GM12878 (cell line): ENCODE measurements at regions not wholly inside any gene's neighbourhood (a gene's known extent, or its start where the extent isn't known, plus 50 kb on each side); places are given as distances from the start of the nearest gene placed in this dataset.

Experiments used
- ATAC-seq: fragments of 200-7000 bp; cut with Tn5 transposase; 3 replicates; pipeline ENCODE4 v1.9.1; 2020; ENCODE audit warnings: mild to moderate bottlenecking, moderate library complexity
- BruUV-seq: library from RNA; stranded (reverse); fragments of 400-500 nt; replicated peaks from 2 replicates; lab custom pipeline; 2021; lab: Mats Ljungman, UMichigan
- CTCF ChIA-PET: fragments of 300-600 bp; sonication (Branson Sonifier 250); formaldehyde crosslinking; extraction: SDS; loops from one replicate; lab custom pipeline; 2021; ENCODE audit warnings: inconsistent platforms; lab: Yijun Ruan, JAX
- POLR2A ChIA-PET: fragments of 350-600 bp; formaldehyde crosslinking; extraction: SDS; loops from one replicate; lab custom pipeline; 2021; ENCODE audit warnings: inconsistent platforms; lab: Charles Lee
- RAD21 ChIA-PET: fragments of 300-600 bp; sonication (Branson Sonifier 250); formaldehyde crosslinking; loops from one replicate; lab custom pipeline; 2023; ENCODE audit warnings: antibody characterized with exemption; ENCODE audit not compliant: unreplicated experiment; lab: Charles Lee
- SMC1A ChIA-PET: fragments of 300-600 bp; sonication (Branson Sonifier 250); formaldehyde crosslinking; loops from one replicate; lab custom pipeline; 2023; ENCODE audit not compliant: unreplicated experiment, uncharacterized antibody; lab: Charles Lee
- DNase-seq: peaks from one replicate; pipeline ENCODE4 v3.0.0-alpha.2; 2011; ENCODE audit warnings: low read depth, low spot score
- FAIRE-seq: peaks from 3 replicates; lab custom pipeline; 2011; peaks lifted over from hg19 to GRCh38; lab: Jason Lieb, UNC
- H2AFZ ChIP-seq: 2 replicates; pipeline ENCODE4 v1.6.0; 2011; ENCODE audit warnings: low read depth, low read length, control low read depth; ENCODE audit not compliant: control insufficient read depth
- H3K27ac ChIP-seq: 2 replicates; pipeline ENCODE4 v1.5.1; 2011; ENCODE audit warnings: control low read depth; ENCODE audit not compliant: control insufficient read depth, insufficient read depth
- H3K27me3 ChIP-seq, 2 experiments: replicated peaks in 1 of 2; 2 replicates each; pipeline versions ENCODE4 v1.6.0 to v1.6.1; 2011; ENCODE audit warnings: low read length in 1 of 2; ENCODE audit not compliant: control insufficient read depth in 2 of 2, insufficient read depth in 2 of 2
- H3K36me3 ChIP-seq, 2 experiments: 2 replicates each; pipeline ENCODE4 v1.5.1; 2011; ENCODE audit warnings: low read length in 1 of 2; ENCODE audit not compliant: control insufficient read depth in 2 of 2, insufficient read depth in 2 of 2
- H3K4me1 ChIP-seq: 2 replicates; pipeline ENCODE4 v1.6.1; 2011; ENCODE audit warnings: mild to moderate bottlenecking, low read length, moderate library complexity, mixed read lengths; ENCODE audit not compliant: control insufficient read depth, insufficient read depth
- H3K4me2 ChIP-seq: 2 replicates; pipeline ENCODE4 v1.6.0; 2011; ENCODE audit warnings: control low read depth; ENCODE audit not compliant: control insufficient read depth, insufficient read depth
- H3K4me3 ChIP-seq: fragments of 200-600 bp; sonication (generic); 2 replicates; pipeline ENCODE4 v1.5.1; 2016
- H3K79me2 ChIP-seq: 2 replicates; pipeline ENCODE4 v1.6.0; 2011; ENCODE audit warnings: low read length; ENCODE audit not compliant: control insufficient read depth, insufficient read depth
- H3K9ac ChIP-seq: 2 replicates; pipeline ENCODE4 v1.8.0; 2011; ENCODE audit warnings: low read length, control low read depth, mixed read lengths; ENCODE audit not compliant: control insufficient read depth, insufficient read depth
- H3K9me3 ChIP-seq: replicated peaks from 3 replicates; pipeline ENCODE4 v1.5.1; 2011; ENCODE audit warnings: mild to moderate bottlenecking, low read length; ENCODE audit not compliant: control insufficient read depth, insufficient read depth
- H4K20me1 ChIP-seq: 2 replicates; pipeline ENCODE4 v1.6.0; 2011; ENCODE audit not compliant: control insufficient read depth, insufficient read depth
- DPF2 ChIP-seq: fragments of 450-650 bp; IDR thresholded peaks from 2 replicates; pipeline ENCODE4 v1.6.1; 2017; ENCODE audit warnings: mild to moderate bottlenecking
- EED ChIP-seq: sonication (generic); IDR thresholded peaks from 2 replicates; pipeline ENCODE4 v1.6.1; 2016; ENCODE audit warnings: antibody characterized with exemption, low read depth
- ESRRA ChIP-seq: IDR thresholded peaks from 2 replicates; pipeline ENCODE4 v1.6.1; 2012; ENCODE audit warnings: mild to moderate bottlenecking, low read length, improper control_type of control experiment
- ETV6 ChIP-seq, 2 experiments: fragments of 450-650 bp in 1 of 2; IDR thresholded peaks in 1 of 2; conservative IDR thresholded peaks in 1 of 2; 2 replicates each; pipeline ENCODE4 v1.6.1; 2014; ENCODE audit warnings: antibody characterized with exemption in 1 of 2, borderline replicate concordance in 1 of 2, low read depth in 1 of 2, mild to moderate bottlenecking in 1 of 2, moderate library complexity in 1 of 2
- IRF3 ChIP-seq: fragments of 450-650 bp; IDR thresholded peaks from 2 replicates; pipeline ENCODE4 v1.6.1; 2014; ENCODE audit warnings: mild to moderate bottlenecking
- SMAD1 ChIP-seq: fragments of 450-650 bp; IDR thresholded peaks from 2 replicates; pipeline ENCODE4 v1.6.1; 2018; ENCODE audit warnings: mild to moderate bottlenecking, low read depth; ENCODE audit not compliant: partially characterized antibody
- SMC3 ChIP-seq: IDR thresholded peaks from 2 replicates; pipeline ENCODE4 v1.6.1; 2011; ENCODE audit warnings: low read length, improper control_type of control experiment, borderline replicate concordance
- STAT3 ChIP-seq: IDR thresholded peaks from 2 replicates; pipeline ENCODE4 v1.6.1; 2011; ENCODE audit warnings: low read depth, low read length, improper control_type of control experiment
- ZNF217 ChIP-seq: fragments of 450-650 bp; IDR thresholded peaks from 2 replicates; pipeline ENCODE4 v1.6.1; 2017; ENCODE audit warnings: antibody characterized with exemption, mild to moderate bottlenecking
- ZNF384 ChIP-seq: IDR thresholded peaks from 2 replicates; pipeline ENCODE4 v1.6.1; 2012; ENCODE audit warnings: low read depth, mild to moderate bottlenecking, low read length, improper control_type of control experiment, borderline replicate concordance
- ZSCAN29 ChIP-seq: fragments of 450-650 bp; IDR thresholded peaks from 2 replicates; pipeline ENCODE4 v1.6.1; 2017; ENCODE audit warnings: mild to moderate bottlenecking, moderate library complexity
- WGBS: methylation state at CpG from one replicate; pipeline ENCODE4 v1.1.6; 2016; ENCODE audit warnings: low lambda C conversion rate; ENCODE audit not compliant: insufficient replicate concordance, insufficient coverage; ENCODE audit errors: missing lambda C conversion rate; 5-methylcytosine and 5-hydroxymethylcytosine counted together
- in situ Hi-C: fragments of 300-500 bp; cut with MboI; formaldehyde crosslinking; loops from 9 replicates; pipeline ENCODE4 v1.14.3; 2018; ENCODE audit warnings: mixed read lengths
- intact Hi-C: fragments of 100-400 bp; cut with micrococcal nuclease; formaldehyde crosslinking; loops from one replicate; pipeline ENCODE4 v1.14.2; 2022; ENCODE audit not compliant: unreplicated experiment

- ChIA-PET SMC1A (interaction anchor here (1.1 to 1.5 kb wide), 2 partner anchors 9 to 11 kb away, joined by 3 to 5 read pairs; no protein-coding TSS in a partner anchor), RAD21 (interaction anchor here (0.6 to 1.4 kb wide), 2 partner anchors 16 to 26 kb away, joined by 3 read pairs; no protein-coding TSS in a partner anchor), CTCF (interaction anchor here (1.0 kb wide), 1 partner anchor 13 kb away, joined by 4 read pairs; no protein-coding TSS in a partner anchor), POLR2A (no interaction called here)
- Histone ChIP-seq H3K4me1 (no peaks in the 10 kb centered on the region), H2AFZ (no peak overlapping the region), H3K9me3 (no peaks in the 10 kb centered on the region), H3K9ac (no peak overlapping the region), H3K36me3 (no peaks in the 10 kb centered on the region), H3K79me2 (no peaks in the 10 kb centered on the region), H3K4me2 (no peak overlapping the region), H3K27ac (no peak overlapping the region), H3K27me3 (no peaks in the 10 kb centered on the region), H4K20me1 (no peaks in the 10 kb centered on the region), H3K4me3 (no peak overlapping the region)
- in situ Hi-C loops (no loop called here), intact Hi-C loops (no loop called here)
- no TSS peak for BruUV-seq
- no peak for FAIRE-seq
- WGBS: 0% methylated on average over 2 of the region's 2 CpGs
- TF ChIP-seq ESRRA: no peak
- no peak for TF ChIP-seq ZNF217
- no peak for TF ChIP-seq EED
- no peak for TF ChIP-seq SMC3
- TF ChIP-seq SMAD1: no peak
- no peak for TF ChIP-seq IRF3
- no peak for TF ChIP-seq DPF2
- no peak for TF ChIP-seq STAT3
- TF ChIP-seq ETV6 (conservative IDR thresholded peaks at IDR 0.05 in 1 of 2, IDR thresholded peaks at IDR 0.05 in 1 of 2; ENCODE audit: borderline replicate concordance in 1 of 2, low read depth in 1 of 2): no peak
- no peak for TF ChIP-seq ZSCAN29
- no peak for TF ChIP-seq ZNF384
- ATAC-seq: peak; percentile 66
- no peak for DNase-seq
These were observed 923.7 kb upstream of the CNTNAP5 start for GRCh38 chr2:123101434-123101833.
